SK-N-SH (cell line): ENCODE measurements at regions not wholly inside any gene's neighbourhood (a gene's known extent, or its start where the extent isn't known, plus 50 kb on each side); places are given as distances from the start of the nearest gene placed in this dataset.

Experiments used
- CHD2 ChIP-seq: fragments of 150-350 bp; IDR thresholded peaks from 2 replicates; pipeline ENCODE4 v1.6.1; 2018; ENCODE audit warnings: low read length; ENCODE audit not compliant: partially characterized antibody
- POLR2AphosphoS5 ChIP-seq: IDR thresholded peaks from 2 replicates; pipeline ENCODE4 v1.6.1; 2012; ENCODE audit warnings: low read depth, low read length
- USF2 ChIP-seq: fragments of 150-350 bp; IDR thresholded peaks from 2 replicates; pipeline ENCODE4 v1.6.1; 2017; ENCODE audit warnings: antibody characterized with exemption, low read length, low read depth, borderline replicate concordance
- TF ChIP-seq, protein P1 (sequence below): fragments of 200-600 bp; sonication (generic); IDR thresholded peaks from 2 replicates; pipeline ENCODE4 v1.6.1; 2017; ENCODE audit warnings: antibody characterized with exemption, mild to moderate bottlenecking, moderate library complexity

- TF ChIP-seq POLR2AphosphoS5 (no peak), CHD2 (no peak), USF2 (no peak)
- TF ChIP-seq, protein P1, sequence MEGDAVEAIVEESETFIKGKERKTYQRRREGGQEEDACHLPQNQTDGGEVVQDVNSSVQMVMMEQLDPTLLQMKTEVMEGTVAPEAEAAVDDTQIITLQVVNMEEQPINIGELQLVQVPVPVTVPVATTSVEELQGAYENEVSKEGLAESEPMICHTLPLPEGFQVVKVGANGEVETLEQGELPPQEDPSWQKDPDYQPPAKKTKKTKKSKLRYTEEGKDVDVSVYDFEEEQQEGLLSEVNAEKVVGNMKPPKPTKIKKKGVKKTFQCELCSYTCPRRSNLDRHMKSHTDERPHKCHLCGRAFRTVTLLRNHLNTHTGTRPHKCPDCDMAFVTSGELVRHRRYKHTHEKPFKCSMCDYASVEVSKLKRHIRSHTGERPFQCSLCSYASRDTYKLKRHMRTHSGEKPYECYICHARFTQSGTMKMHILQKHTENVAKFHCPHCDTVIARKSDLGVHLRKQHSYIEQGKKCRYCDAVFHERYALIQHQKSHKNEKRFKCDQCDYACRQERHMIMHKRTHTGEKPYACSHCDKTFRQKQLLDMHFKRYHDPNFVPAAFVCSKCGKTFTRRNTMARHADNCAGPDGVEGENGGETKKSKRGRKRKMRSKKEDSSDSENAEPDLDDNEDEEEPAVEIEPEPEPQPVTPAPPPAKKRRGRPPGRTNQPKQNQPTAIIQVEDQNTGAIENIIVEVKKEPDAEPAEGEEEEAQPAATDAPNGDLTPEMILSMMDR = no peak
Measured at GRCh38 chr7:11319491-11320274, 346.0 kb downstream of the PHF14 start.
